GM21529 (cell line): ENCODE measurements at regions not wholly inside any gene's neighbourhood (a gene's known extent, or its start where the extent isn't known, plus 50 kb on each side); places are given as distances from the start of the nearest gene placed in this dataset.
A peak's percentile ranks its signal among the peaks of the same experiment; 100 is the strongest.

Experiments
- ATAC-seq: cut with Tn5 transposase; IDR thresholded peaks from one replicate; pipeline ENCODE4 v1.9.1; 2021; ENCODE audit not compliant: unreplicated experiment

DNA sequence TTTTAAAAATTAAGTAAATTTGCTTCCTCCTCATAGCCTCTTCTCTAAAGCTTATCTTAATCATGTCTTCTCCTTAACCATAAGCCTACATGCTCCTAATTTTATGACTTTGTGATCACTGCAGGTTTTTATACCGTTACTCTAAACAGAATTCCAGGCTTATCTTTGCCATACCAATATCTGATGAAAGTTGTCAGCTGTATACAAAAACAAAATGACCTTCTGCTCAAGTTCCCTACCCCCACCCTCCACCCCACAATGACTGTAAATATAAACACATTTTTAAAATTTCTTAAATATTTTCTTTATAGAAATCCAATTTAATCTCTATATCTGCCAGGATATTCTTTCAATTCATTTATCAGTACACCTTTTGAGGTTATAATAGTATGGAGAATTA lies 60.5 kb upstream of the SGK1 start:
- no peak for ATAC-seq

DNA sequence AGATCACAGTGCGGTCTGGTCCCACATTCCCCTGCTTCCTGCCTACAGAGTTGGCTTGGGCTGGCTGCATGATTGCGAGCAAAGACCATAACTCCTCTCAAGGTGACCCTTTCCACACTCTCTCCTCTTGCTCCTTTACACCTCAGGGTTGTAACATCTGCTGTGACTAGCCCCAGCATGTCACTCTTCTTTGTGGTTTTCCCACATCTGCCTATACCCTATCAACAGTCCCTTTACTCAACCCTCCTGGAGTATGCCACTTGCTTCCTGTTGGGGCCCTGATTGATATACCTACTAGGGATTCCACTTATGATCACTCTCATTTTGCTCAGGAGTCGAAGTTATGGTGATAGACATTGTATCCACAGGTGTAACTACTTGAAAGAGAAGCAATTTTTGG lies 58.9 kb upstream of the SGK1 start:
- ATAC-seq = no peak

DNA sequence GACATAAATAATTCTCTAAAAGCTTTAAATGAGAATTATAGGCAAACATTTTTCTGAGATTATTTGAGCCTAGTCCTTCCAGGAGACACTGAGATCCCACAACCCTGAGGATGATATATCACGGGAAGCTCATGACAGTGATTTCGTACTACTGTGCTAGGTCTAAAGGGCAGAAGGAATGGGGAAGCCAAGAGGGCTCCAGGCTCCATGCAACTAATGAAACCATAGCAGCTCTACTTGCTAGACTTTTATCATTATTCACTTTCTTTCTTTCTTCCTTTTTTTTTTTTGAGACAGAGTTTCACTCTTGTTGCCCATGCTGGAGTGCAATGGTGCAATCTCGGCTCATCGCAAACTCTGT lies 57.3 kb upstream of the SGK1 start:
- ATAC-seq = no peak

DNA sequence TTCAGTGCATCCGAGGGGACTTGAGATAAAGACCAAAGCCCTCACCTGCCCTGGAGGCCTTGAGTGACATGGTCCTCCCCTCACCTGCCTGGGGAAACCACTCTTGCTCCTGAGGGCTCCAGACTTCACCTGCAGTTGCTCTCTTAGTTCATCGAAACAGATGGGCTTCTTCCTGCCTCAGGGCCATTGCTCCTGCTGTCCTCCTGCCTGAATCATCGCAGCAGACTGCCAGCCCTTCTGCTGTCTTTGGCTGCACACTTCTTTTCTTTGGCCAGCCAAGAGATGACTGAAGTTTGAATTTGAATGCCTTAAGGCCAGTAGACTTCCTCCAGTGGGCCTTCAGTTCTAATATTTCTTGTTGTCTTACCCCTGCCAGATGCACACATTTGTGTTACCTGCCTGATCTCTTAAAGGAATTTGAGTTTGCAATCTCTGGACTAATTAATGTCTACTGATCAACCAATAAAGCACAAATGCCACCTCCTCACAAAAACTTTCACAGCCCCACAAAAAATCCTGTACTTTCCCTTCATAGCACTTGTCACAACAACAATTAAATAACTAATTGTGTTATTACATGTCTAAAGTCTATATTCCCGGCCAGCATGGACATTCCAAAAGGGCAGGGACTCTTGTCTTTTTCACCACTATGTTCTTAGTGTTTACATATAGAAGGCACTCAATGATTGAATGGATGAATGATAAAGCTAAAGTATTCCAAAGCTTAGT lies 56.7 kb upstream of the SGK1 start:
- ATAC-seq = no peak

DNA sequence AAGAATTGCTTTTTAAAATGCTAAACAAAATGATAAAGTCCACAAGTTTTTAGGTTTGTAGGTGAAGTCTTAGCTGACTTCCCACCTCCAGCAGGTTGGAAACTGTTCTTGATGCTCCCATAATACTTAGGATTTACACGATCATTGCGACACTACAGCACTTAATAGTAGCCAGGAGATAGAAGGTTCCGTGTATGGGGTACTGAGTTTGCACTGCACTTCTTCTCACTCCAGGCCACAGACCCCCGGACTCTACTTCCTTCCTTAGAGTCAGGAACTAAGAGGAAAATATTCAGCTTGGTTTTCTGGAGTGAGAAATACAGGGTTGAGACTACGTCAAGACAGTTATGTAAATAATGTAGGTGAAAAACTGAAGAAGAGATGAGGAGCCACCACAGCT lies 56.1 kb upstream of the SGK1 start:
- ATAC-seq = no peak

DNA sequence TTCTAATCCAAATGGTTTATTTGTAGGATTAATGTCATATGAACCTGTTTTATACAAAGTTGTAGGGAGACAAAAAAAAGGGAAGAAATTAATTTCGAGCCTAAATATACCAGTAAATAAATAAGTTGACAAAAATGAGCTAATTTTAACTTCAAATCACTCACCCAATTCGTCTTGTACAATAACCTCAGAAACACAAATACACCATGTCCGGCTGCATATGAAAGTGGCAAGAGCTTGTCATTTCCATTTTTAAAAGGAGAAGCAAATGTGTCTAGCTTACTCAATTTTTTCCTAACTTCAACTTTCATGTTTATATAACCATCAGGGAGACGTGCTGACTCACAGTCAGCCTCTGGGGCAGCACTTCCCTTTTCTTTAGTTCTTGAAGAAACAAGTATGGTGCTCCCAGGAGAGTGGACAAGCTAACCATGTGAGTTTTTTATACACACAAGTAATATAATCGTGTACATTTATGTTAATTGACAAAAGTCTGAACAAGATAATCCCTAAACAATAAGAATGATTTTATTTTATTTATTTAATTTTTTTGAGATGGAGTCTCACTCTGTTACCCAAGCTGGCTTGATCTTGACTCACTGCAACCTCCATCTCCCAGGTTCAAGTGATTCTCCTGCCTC lies 55.5 kb upstream of the SGK1 start:
- ATAC-seq = peak; percentile 92

DNA sequence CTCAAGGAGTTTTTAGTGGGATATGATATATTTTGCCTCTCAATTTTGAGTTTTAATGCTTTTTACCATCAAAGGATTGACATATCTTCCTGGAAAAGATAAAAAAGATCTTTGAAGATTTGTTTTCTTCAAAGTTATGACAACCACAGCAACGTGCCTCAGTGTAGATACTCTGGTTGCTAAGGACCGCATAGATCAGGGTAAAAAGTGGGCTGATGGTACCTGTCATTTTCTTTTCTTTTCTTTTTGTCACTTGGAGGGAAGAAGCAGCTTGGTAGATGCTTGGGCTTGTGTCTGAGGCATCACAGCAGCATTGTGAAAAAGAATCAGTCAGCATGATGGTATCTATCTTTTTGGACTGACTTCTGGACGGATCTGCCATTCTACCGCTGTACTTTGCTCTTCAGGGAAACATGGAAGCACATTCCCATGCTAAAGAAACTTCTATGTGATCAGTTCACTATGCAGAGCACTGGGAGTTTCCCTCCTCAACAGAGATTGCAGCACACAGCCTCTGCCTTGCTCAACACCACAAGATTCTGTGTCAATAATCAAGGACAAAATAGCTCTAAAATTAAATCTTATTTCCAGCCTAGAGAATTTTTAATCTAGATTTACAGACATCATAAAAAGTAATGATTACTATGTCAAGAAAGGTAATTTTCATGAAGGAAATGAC lies 54.8 kb upstream of the SGK1 start:
- ATAC-seq = no peak

DNA sequence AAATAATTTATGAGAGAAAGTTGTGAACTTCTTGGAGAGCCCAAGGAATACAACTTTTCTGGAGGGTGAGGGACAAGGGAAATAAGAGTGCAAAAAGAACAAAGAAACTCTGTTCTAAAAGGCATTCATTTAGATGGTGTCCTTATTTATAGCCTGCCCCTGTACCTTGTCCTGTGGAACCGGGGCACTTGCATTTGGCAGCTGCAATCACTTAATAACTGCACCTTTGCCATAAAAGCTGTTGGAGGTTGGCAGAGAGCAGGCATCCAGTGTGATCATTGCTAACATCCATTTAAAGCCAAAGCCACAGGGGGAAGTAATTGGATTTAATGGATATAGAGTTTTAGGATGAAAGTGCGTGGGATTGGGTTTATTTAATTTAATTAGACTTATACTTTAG lies 50.8 kb upstream of the SGK1 start:
- no peak for ATAC-seq
